K562 (cell line): ENCODE measurements at regions not wholly inside any gene's neighbourhood (a gene's known extent, or its start where the extent isn't known, plus 50 kb on each side); places are given as distances from the start of the nearest gene placed in this dataset.

Experiments used
- ATAC-seq: fragments of 200-7000 bp; cut with Tn5 transposase; 3 replicates; pipeline ENCODE4 v1.9.1; 2020; ENCODE audit warnings: moderate library complexity
- BruUV-seq: library from RNA; stranded (reverse); fragments of 400-500 nt; replicated peaks from 2 replicates; lab custom pipeline; 2021; lab: Mats Ljungman, UMichigan
- CTCF ChIA-PET: fragments of 300-600 bp; formaldehyde crosslinking; extraction: SDS; loops from one replicate; lab custom pipeline; 2021; ENCODE audit warnings: low intra/inter-chr PET ratio; lab: Yijun Ruan, JAX
- POLR2A ChIA-PET: fragments of 300-600, 350-650 bp; sonication (Branson Sonifier 250); formaldehyde crosslinking; extraction: SDS; loops from one replicate; lab custom pipeline; 2021; ENCODE audit warnings: antibody characterized with exemption, inconsistent platforms; lab: Yijun Ruan, JAX
- DNase-seq, 4 experiments: peaks; one replicate each; pipeline versions ENCODE4 v3.0.0 to v3.0.0-alpha.2; 2011 to 2018; ENCODE audit warnings: low spot score in 3 of 4, mixed read lengths in 3 of 4; ENCODE audit errors: extremely low read depth in 1 of 4
- FAIRE-seq: peaks from 2 replicates; lab custom pipeline; 2011; peaks lifted over from hg19 to GRCh38; lab: Jason Lieb, UNC
- H2AFZ ChIP-seq: 2 replicates; pipeline ENCODE4 v1.6.0; 2011; ENCODE audit warnings: low read depth, low read length, control low read depth, inconsistent platforms
- H3K27ac ChIP-seq: fragments of 200-600 bp; 3 replicates; pipeline ENCODE4 v1.8.0; 2011; ENCODE audit warnings: low read depth, mild to moderate bottlenecking, control low read depth, inconsistent platforms, low read length, moderate library complexity, mixed read lengths; ENCODE audit errors: extremely low read depth
- H3K27me3 ChIP-seq, 2 experiments: fragments of 300-600 bp in 1 of 2; 2 replicates in 1 of 2; 3 replicates in 1 of 2; pipeline versions ENCODE4 v1.6.0 to v1.8.0; 2011; ENCODE audit warnings: inconsistent platforms in 2 of 2, low read length in 2 of 2, mild to moderate bottlenecking in 1 of 2, mixed read lengths in 1 of 2, moderate library complexity in 1 of 2; ENCODE audit not compliant: control insufficient read depth in 2 of 2, insufficient read depth in 2 of 2
- H3K36me3 ChIP-seq: fragments of 300-600 bp; 3 replicates; pipeline ENCODE4 v1.8.0; 2011; ENCODE audit warnings: mild to moderate bottlenecking, low read length, inconsistent platforms; ENCODE audit not compliant: control insufficient read depth, insufficient read depth
- H3K4me1 ChIP-seq, 2 experiments: fragments of 200-600 bp in 1 of 2; replicated peaks in 1 of 2; 2 replicates in 1 of 2; 3 replicates in 1 of 2; pipeline versions ENCODE4 v1.5.1 to v1.8.0; 2011; ENCODE audit warnings: inconsistent platforms in 2 of 2, low read length in 2 of 2, mild to moderate bottlenecking in 1 of 2, mixed read lengths in 1 of 2, moderate library complexity in 1 of 2; ENCODE audit not compliant: control insufficient read depth in 2 of 2, insufficient read depth in 2 of 2
- H3K4me2 ChIP-seq: 2 replicates; pipeline ENCODE4 v1.6.1; 2011; ENCODE audit warnings: low read length, control low read depth, inconsistent platforms, mixed read lengths; ENCODE audit not compliant: insufficient read depth
- H3K4me3 ChIP-seq: fragments of 200-600 bp; sonication (generic), shearing (Covaris generic); 2 replicates; pipeline ENCODE4 v1.5.1; 2016; ENCODE audit warnings: control low read depth, inconsistent platforms
- H3K79me2 ChIP-seq: fragments of 200-600 bp; 3 replicates; pipeline ENCODE4 v1.8.0; 2011; ENCODE audit warnings: low read length, inconsistent platforms; ENCODE audit not compliant: control insufficient read depth, insufficient read depth
- H3K9ac ChIP-seq, 2 experiments: 2 replicates each; pipeline versions ENCODE4 v1.6.0 to v1.6.1; 2011; ENCODE audit warnings: low read depth in 2 of 2, low read length in 2 of 2, control low read depth in 1 of 2, inconsistent platforms in 1 of 2, mild to moderate bottlenecking in 1 of 2, mixed read lengths in 1 of 2; ENCODE audit not compliant: insufficient read depth in 1 of 2
- H3K9me1 ChIP-seq: one replicate; pipeline ENCODE4 v1.6.0; 2011; ENCODE audit warnings: inconsistent platforms, mild to moderate bottlenecking, low read length, moderate library complexity; ENCODE audit not compliant: control insufficient read depth, insufficient read depth
- H3K9me3 ChIP-seq: replicated peaks from 2 replicates; pipeline ENCODE4 v1.5.1; 2011; ENCODE audit warnings: low read depth, low read length, inconsistent platforms; ENCODE audit not compliant: control insufficient read depth, insufficient read depth
- H4K20me1 ChIP-seq: replicated peaks from 2 replicates; pipeline ENCODE4 v1.6.1; 2011; ENCODE audit warnings: low read length, inconsistent platforms, mixed read lengths; ENCODE audit not compliant: control insufficient read depth, insufficient read depth
- BDP1 ChIP-seq: IDR thresholded peaks from 3 replicates; pipeline ENCODE4 v1.6.1; 2011; ENCODE audit not compliant: insufficient read length, insufficient read depth
- COPS2 ChIP-seq: fragments of 450-650 bp; conservative IDR thresholded peaks from 2 replicates; pipeline ENCODE4 v1.6.1; 2016; ENCODE audit warnings: mild to moderate bottlenecking, moderate library complexity
- MECOM ChIP-seq: fragments of 250-450 bp; sonication (Bioruptor Pico); IDR thresholded peaks from 2 replicates; pipeline ENCODE4 v1.8.0; 2022; ENCODE audit warnings: inconsistent platforms
- ZNF77 ChIP-seq: fragments of 250-450 bp; sonication (Bioruptor Pico); IDR thresholded peaks from 2 replicates; pipeline ENCODE4 v1.5.0; 2020
- in situ Hi-C: fragments of 300-500 bp; cut with MboI; formaldehyde crosslinking; loops from 4 replicates; pipeline ENCODE4 v1.15.0; 2018; ENCODE audit warnings: inconsistent platforms, mixed read lengths
- intact Hi-C: fragments of 100-400 bp; cut with micrococcal nuclease; formaldehyde crosslinking; loops from 2 replicates; pipeline ENCODE4 v1.14.2; 2022
- TF ChIP-seq, protein P1 (sequence below): fragments of 450-650 bp; IDR thresholded peaks from 2 replicates; pipeline ENCODE4 v1.6.1; 2016

DNA sequence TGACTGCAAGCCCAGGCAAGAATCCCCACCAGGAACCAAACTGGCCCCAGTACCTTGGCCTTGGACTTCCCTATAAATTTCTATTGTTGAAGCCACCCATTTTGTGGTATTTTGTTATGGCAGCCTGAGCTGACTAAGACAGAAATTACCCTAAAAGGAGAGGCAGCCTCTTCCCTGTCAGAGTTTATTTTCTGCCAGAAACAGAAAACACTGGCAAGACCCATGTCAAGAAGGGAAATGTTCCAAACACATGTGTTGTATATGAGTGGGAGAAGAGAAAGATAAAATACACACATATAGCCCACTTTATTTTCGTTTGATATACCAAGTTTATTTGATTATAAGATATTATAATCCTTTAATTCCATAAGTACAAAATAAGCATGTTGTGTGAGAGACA lies 225.1 kb upstream of the FSHR start (continued):
- TF ChIP-seq, protein P1, sequence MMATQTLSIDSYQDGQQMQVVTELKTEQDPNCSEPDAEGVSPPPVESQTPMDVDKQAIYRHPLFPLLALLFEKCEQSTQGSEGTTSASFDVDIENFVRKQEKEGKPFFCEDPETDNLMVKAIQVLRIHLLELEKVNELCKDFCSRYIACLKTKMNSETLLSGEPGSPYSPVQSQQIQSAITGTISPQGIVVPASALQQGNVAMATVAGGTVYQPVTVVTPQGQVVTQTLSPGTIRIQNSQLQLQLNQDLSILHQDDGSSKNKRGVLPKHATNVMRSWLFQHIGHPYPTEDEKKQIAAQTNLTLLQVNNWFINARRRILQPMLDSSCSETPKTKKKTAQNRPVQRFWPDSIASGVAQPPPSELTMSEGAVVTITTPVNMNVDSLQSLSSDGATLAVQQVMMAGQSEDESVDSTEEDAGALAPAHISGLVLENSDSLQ = no peak
- TF ChIP-seq MECOM (CRISPR knock-in tag) (no peak), COPS2 (no peak), BDP1 (no peak)

DNA sequence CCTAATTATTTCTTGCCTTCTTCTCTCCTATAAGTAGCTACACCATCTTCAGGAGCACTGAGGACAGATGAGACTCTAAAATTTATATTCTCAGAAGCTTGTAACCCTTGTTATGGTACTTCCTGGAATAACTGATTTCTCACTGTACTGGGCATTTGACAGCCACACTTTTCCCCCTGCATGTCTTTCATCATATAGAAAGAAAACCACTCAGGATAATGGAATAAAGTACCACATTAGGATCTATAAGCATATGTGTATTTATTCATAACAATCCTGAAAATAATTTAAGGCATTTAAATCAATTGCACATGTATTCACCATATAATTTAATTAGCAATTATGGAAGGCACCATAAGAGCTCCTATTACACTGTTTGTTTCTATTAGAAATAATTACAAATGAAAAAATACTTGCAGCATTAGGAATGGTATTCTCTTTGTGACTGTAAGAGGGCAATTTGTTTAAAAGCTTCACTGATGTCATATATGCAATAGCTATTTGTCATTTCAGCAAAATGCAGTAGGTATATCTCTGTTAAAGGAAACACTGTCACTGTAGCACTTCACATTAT lies 216.9 kb upstream of the FSHR start:
- no peaks in the 10 kb centered on the region for H3K27me3 ChIP-seq
- H3K79me2 ChIP-seq = no peaks in the 10 kb centered on the region
- H3K9me1 ChIP-seq = no peaks in the 10 kb centered on the region
- no peaks in the 10 kb centered on the region for H3K9me3 ChIP-seq
- H4K20me1 ChIP-seq = no peaks in the 10 kb centered on the region
- no peaks in the 10 kb centered on the region for H3K4me1 ChIP-seq
- ATAC-seq = no peak
- H3K27ac ChIP-seq = no peak overlapping the region
- no peak for TF ChIP-seq ZNF77 (CRISPR knock-in tag)
- no peak overlapping the region for H3K9ac ChIP-seq
- intact Hi-C loops (no loop called here), in situ Hi-C loops (no loop called here)
- CTCF ChIA-PET = no interaction called here
- POLR2A ChIA-PET = no interaction called here
- BruUV-seq = no TSS peak
- H2AFZ ChIP-seq = no peak overlapping the region
- DNase-seq = no peak
- no peaks in the 10 kb centered on the region for H3K36me3 ChIP-seq
- FAIRE-seq = no peak
- H3K4me2 ChIP-seq = no peak overlapping the region
- no peak overlapping the region for H3K4me3 ChIP-seq
